ENCODE measurements at regions not wholly inside any gene's neighbourhood (a gene's known extent, or its start where the extent isn't known, plus 50 kb on each side); places are given as distances from the start of the nearest gene placed in this dataset.

DNA sequence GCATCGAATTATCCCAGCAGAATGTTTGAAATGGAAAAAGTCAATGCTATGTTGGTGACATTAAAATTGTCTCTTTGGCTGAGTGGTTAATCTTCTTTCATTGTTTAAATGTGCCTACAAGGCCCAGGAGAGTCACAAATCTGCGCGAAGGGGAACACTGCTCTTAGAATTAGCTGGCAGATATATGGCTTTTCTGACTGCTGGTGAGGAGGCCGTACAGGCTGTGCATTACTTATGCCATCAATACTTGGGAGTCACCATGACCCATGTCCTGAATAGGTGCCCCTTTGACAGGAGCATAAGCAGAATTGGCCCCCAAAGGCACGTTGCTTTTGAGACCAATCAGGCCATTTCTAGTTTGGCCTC, 521.5 kb downstream of the FUT8 start:
- no peak for DNase-seq (ENCODE audit: low read depth, low spot score)

DNA sequence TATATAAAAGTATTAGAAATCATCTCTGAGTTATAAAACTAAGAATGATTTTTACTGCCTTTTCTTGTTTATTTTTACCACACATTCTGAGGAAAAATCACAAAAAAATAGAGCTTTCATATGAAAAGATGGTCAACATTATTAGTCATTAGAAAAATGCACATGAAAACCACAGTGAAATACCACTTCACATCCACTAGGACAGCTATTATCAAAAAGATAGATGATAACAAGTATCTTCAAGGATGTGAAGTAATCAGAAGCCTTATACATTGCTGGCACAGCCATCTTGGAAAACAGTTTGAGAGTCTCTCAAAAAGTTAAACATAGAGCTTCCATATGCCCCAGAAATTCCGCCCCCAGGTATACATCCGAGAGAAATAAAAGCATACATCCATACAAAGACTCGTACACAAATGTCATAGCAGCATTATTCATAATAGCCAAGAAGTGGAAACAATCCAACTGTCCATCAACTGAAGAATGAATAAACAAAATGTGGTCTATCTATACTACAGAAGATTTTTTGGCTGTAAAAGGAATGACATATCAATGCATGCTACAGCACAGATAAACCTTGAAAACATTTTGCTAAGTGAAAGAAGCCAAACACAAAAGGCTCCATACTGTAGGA, 523.9 kb downstream of the FUT8 start:
- no peak for DNase-seq (ENCODE audit: low read depth, low spot score)

DNA sequence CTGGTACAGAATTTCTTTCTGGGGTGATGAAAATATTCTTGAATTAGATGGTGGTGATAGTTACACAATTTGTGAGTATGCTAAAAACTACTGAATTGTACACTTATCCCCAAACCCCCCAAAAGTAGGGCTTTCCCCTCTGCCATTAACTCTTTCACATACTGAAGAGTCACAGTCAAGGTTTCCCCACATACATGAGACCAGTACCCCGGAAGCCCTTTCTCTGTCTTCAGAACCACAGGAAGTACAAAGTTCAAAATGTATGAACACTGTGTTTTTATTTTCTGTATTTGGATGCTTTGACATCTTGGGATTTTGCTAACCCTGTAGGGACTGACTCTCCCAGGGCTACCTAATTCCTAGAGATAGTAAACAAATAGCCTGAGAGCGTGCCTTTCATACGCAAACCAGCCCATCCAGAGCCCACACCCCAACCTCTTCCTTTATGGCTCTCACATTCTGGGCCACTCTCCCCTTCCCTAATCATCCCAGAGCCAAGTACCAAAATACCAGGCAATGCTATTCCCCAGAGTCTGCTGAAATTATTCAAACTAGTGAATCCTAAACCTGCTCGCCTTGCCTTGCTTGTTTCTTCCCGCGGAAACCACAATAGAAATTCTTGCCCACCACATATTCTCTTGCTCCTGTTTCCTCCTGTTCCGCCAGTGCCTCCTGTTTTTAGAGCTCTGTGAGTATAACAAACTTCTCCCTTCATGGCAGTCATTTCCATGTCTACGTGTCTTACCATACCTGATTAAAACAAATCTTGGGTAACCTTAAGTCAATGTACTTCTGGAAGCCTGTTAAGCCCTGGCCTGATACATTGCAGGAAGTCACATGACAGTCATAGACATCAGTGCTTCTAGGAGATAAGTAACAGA, 524.8 kb downstream of the FUT8 start:
- DNase-seq (ENCODE audit: low read depth, low spot score) = no peak

DNA sequence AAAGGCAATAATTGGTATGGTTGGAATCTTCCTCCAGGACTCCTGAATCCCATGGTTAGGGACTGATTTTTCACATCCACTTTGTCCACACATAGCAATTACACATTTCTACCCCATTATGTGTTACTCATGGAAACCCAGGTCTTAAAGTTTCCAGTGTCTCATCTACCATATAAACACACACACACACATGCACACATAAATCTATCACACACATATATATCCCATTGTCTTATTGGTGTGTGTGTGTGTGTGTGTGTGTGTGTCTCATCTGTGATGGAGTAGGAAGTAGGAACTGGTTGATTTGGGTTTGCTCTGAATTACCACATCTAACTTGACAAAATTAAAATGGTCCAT, 525.4 kb downstream of the FUT8 start:
- DNase-seq (ENCODE audit: low read depth, low spot score) = no peak

DNA sequence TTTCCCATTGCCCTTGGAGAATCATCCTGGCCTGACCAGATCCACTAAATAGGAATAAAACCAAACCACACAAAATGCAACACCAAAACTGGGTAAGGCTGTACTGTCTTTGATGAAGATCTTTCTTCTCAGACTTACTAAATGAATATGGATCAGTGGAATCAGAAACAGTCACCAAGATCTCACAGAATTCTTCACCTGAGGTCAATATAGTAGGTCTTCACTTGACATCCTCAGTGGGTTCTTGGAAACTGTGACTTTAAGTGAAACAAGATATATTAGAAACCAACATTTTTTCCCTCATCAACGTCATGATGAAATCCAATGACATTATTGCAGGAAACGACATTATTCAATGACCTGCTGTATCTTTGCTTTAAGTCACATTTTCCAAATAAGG, 526.2 kb downstream of the FUT8 start:
- no peak for DNase-seq (ENCODE audit: low read depth, low spot score)

DNA sequence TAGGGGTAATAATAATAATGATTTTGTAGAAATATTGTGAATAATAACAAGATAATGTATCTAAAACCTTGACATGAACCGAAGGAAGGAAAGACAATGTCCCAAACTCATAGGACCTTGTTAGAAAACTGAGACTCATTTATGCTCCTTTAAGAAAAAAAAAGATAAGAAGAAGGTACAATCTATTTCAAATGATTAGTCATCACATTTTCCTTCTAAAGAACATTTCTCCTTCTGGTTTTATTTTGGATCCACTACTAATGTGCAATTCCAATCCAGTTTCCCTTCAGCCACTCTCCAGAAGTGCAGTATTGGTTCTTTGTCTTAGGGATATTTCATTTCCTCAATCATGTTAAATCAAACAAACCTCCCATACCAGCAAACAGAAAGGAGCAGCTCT, 526.7 kb downstream of the FUT8 start:
- no peak for DNase-seq (ENCODE audit: low read depth, low spot score)

DNA sequence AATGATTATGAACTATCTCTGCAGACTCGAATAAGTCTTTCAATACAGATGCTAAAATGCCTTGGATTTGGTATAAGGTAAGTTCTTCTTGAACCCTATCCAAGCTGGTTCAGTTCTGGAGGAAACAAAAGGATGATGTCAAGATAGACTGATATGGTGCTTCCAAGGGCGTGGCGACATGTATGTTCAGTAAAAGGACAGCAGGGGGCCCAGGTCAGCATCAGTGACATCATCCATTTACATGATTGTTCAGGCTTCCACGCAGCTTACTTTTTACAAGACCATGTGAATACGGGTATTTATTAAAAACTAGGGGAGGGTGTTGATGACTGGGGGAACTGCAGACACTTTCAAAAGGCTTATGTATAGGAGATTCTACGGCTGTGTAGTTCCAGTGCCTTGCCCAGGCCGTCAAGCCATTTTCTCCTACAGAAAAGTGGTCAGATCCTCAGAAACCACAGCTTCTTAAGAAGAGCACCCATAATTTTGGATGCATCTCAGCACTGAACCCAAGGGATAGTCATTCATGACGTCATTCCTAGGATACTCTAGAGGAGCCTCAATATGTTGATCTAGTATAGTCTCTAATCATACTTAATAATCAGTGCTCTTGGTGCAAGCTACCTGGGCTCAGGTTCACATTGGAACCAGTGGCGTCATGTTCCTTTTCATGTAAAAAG, 527.7 kb downstream of the FUT8 start:
- no peak for DNase-seq (ENCODE audit: low read depth, low spot score)

DNA sequence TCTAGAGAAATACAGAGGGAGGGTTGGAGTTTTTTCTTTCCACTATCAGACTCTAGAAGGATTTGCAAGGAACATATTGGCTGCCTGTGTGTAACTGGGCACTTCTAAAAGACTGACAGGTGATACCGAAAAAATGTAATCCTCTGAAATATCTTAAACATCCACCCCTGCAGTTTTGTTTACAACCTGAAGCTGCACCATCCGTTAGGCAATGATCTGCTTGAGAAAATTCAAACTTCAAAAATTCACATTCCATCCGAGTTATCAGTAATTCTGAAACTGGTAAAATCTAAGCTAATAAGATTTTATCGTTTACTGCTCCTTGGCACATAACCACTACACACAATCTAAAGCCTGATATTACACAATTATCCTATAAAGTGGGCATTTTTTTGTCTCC, 528.6 kb downstream of the FUT8 start:
- no peak for DNase-seq (ENCODE audit: low read depth, low spot score)

DNA sequence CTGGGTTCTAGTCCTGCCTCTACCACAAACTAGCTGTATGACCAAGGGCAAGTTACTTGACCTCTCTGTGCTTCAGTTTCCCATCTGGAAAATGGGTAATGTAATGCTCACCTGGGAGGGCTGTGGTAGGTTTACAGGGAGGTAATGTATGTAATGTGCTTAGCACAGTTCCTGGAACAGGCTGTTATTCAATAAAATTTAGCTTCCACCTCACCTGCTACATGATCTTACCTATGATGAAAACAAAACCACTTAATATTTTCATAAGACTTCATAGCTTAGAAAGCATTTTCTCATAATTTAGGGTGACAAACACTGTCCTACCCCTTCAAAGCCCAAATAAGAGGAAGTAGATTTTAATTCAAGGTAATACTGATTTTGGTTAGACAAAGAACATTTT, 530.6 kb downstream of the FUT8 start:
- no peak for DNase-seq (ENCODE audit: low read depth, low spot score)

DNA sequence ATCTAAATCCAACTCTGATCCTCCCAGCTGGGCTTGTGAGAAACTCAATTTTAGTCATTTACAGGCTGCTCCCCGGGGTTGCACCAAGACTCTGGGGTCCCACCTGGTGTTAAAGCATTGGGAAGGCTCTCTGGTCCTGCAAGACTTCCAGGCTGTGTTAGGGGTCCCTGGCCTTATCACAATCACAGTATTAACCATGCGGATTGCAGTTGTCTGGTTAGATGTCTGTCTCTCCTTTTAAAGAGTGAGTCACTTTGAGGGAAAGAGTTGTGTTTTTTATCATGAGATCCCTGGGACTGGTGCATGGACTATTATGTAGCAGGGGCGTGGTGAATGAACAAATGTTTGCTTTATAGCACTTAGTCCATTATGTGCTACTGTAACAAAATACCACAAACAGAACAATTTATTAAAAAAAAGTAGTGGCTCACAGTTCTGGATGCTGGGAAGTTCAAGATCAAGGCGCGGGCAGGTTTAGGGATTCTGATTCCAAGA, 531.4 kb downstream of the FUT8 start:
- no peak for DNase-seq (ENCODE audit: low read depth, low spot score)

DNA sequence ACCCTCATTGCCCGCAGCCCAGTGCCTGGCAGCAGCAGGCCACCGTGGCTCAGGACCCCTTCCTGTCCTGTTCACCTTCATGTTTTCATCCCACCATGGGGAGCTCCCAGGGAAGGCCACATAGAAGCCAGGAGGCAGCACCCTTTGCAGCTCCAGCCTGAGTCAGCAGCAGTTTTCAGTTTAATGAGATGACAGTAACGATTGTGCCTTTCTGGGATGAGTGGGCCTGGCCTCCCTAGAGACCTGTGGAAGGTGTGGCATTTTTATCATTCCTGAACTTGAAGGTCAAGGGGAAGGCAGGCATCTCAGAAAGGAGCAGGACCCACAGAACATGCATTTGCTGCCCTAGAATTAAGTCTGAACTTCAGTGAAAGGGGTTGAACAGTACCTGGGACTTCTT, 532.8 kb downstream of the FUT8 start:
- DNase-seq (ENCODE audit: low read depth, low spot score) = no peak

DNA sequence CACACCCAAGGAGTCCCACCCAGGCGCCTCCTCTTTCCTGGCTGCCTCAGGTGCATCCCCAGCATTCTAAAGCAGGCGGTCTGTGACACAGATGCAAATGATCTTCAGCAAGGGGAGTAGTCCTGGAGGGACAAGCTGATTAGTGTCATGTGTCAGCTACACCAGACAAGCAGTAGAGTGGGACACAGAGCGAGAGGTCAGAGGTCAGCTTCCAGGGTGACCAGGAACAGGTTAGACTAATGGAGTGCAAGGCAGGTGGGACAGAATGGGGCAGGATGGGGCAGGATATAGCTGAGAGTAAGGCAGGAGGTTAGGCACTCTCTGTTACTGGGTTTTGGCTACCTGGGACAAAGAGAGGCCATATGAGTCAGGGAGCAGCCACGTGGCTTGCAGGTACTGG, 534.0 kb downstream of the FUT8 start:
- DNase-seq (ENCODE audit: low read depth, low spot score) = no peak

DNA sequence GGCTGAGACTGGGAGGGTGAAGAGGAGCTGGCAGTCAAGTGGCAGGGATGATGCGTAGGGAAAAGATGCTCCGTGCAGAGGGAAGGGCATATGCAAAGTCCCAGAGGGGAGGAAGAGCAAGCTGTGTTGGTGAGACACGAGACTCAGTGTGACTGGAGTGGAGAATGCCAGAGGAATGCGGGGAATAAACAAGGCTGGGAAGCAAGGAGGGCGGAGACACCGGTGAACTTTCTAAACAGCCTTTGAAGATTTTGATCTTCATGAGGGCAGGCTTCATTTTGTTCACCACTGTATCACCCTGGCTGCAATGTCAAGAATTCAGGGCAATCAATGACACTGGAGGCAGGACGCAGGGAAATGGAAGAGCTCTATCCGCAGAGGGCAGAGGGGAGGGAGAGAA, 535.8 kb downstream of the FUT8 start:
- DNase-seq (ENCODE audit: low read depth, low spot score) = no peak

DNA sequence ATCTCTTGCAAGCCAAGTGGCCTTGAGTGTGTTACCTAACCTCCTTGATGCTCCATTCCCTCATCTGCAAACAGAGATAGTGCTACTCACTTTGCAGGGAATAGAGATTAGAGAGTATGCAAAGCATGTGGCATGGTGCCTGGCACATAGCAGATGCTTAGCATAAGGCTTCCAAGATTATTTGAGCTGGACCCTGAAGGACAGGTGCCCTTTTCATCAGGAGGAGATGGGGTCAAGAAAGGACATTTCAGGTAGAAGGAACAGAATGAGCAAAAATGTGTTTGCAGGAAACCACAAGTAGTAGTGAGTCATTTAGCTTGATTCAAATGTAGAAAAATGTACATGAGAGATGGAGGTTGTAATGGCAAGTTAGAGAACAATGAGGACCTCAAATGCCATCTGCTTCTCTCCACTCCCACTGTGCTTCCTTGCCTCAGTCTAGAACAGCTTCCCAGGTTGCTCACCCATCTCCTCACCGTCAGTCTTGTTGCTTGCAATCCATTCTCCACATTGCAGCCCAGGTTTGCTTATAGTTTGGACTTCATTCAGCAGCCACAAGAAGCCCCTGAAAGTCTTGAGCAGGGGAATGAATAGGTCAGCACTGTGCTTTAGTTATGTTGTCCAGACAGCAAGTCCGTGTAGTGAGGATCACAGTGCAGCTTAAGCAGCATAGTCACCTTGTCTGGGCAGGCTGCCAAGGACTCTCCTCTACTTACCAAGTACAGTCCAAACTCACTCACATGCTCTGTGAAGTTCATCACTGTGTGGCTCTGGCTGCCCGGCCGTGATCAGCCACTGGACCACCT, 536.3 kb upstream of the CCDC196 start:
- DNase-seq (ENCODE audit: low read depth, low spot score) = no peak

DNA sequence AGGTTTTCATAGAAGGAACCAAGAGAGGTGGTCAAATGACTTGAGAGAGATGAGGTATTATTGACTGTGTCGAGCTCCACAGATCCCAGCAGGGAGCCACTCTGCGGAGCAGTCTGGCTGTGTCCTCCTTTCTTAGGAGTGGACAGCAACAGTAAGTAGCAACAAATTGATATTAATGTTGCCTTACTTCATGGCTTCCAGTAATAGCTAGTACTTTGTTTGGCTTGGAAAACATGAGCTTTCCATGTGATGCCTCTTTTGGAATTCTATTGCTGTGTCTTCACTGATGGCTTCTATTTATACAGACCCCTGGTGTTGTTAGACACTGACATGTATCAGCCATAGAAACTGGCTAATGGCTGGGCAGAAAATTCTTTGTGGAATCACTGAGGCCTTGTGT, 531.2 kb upstream of the CCDC196 start:
- no peak for DNase-seq (ENCODE audit: low read depth, low spot score)

DNA sequence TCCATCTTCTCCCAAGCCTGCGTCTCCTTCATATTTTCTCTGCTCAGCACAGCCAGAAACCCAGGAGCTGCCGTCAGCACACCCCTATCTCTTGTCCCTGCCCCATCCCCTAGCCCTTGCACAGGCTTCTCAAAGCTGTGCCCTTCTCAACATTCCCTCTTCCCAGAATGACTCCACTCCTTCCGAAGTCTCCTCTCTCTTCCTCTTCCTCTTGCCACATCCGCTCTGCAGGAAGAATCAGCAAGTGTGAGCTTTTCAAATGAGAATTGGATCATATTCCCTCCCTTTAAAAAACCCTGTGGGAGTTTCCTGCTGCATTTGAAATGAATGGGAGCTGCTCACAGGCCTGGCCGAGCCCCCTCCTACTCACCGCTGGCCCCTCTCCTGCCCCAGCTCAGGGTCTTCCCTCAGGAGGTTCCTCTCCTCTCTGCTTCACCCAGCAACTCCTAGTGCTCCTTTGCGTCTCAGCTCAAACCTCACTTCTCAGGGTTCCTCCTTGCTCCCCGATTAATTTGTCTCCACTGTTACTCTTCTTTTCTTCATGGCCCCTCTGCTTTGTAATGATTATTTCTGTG, 528.5 kb upstream of the CCDC196 start:
- no peak for DNase-seq (ENCODE audit: low read depth, low spot score)

DNA sequence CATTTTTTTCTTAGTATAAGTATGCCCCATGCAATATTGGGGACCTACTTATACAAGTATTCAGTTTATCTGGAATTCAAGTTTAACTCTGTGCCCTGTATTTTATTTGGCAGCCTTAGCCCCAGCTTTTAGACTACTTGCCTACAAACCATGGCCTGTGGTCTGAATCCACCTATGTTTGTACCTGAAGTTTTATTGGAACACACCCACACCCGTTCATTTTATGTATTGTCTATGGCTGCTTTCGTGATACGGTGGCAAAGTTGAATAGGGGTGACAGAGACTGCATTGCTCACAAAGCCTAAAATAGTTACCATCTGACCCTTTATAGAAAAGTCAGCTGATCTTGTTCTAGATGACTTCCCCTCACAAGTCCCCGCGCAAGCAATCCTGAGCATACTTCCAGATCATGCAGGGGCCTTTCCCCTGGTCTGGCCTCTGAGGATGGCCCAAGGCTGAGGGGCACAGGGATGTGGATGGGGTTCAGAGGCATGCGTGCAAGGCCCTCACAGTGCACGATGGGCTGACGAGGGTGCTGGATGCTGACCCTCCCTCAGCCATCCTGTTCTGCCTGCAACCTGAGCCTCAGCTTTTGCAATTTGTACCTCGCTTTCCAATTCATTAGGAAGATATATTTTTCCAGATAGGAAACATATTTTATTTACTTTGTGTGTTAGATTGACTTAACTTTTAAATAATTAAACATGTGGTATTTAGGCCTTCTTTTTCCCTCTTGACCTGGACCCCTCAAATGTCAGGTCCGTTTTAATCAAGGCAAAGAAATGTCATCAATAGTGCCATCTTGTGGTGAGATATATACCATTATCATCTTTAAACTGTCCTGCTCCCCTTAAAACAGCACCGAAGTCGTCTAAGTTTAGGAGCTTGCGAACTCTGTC, 527.3 kb upstream of the CCDC196 start:
- no peak for DNase-seq (ENCODE audit: low read depth, low spot score)

DNA sequence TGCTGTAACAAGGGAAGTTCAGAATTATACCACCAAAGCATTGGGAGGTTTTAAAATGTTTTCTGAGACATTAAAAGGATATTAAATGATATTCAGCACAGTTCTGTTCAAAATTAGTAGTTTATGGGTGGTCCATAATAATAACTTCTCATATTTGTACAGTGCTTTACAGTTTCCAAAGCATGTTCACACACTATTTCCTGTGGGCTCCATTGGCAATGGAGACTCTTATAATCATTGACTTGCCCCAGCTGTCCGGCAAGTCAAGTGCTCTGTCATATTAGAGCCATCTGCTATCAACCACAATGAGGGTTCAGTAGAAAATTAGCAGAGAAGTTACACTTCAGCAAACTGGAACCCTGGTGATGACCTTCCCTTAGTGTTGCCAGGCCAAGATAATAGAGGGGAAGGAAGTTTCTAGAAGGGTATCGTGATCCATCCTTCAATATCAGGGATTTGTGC, 526.6 kb upstream of the CCDC196 start:
- DNase-seq (ENCODE audit: low read depth, low spot score) = no peak

DNA sequence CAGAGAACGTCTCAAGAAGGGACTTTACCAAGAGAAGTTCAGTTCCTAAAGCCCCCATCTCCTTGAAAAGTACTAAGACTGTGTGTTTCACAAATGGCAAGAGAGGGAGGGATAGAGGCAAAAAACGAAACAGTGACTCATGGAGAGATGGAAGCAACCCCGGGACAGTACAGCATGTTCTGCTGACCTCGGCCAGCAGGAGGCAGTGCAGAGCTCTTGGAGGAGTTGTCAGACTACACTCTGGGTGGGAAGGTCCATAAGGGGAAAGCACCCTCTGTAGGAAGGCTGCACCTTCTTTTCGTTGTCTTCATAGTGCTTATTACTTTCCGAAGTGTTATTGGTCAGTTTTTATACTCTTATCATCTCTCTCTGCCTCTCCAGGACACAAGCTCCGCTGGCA, 525.2 kb upstream of the CCDC196 start:
- no peak for DNase-seq (ENCODE audit: low read depth, low spot score)

DNA sequence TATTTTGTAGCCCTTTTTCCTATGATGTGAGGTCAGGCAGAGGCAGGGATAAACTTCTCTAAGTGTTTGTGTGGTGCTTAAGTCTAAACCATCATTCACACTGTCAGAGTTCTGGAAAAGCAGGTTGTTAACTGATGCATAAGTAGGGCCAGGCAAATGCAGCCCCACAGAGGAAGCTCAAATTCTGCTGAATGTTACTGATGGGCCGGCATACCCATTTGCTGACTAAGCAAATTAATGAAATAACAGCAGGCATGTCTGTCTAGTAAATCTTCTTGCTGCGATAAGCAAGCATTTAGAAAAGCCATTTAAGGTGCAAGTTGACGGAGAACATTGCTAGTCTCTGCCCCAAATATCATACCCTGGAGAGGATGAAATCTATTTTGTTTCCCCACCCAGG, 523.2 kb upstream of the CCDC196 start:
- no peak for DNase-seq (ENCODE audit: low read depth, low spot score)
